SK-N-SH treated with all-trans-retinoic acid at 6 μM for 48 hours (cell line): ENCODE measurements at regions not wholly inside any gene's neighbourhood (a gene's known extent, or its start where the extent isn't known, plus 50 kb on each side); places are given as distances from the start of the nearest gene placed in this dataset.

Source experiments
- ARNTL ChIP-seq: fragments of 450-650 bp; formaldehyde crosslinking; IDR thresholded peaks from 2 replicates; pipeline ENCODE4 v1.5.0; 2020; ENCODE audit warnings: low read depth, mild to moderate bottlenecking, moderate library complexity, borderline replicate concordance
- BACH2 ChIP-seq: fragments of 250-450 bp; sonication (Bioruptor Pico); IDR thresholded peaks from 2 replicates; pipeline ENCODE4 v1.9.0; 2021; ENCODE audit warnings: mild to moderate bottlenecking, borderline replicate concordance
- PPARA ChIP-seq: fragments of 250-450 bp; sonication (Bioruptor Pico); IDR thresholded peaks from 2 replicates; pipeline ENCODE4 v1.5.0; 2020; ENCODE audit warnings: mild to moderate bottlenecking, borderline replicate concordance
- ZFP3 ChIP-seq: fragments of 250-450 bp; sonication (Bioruptor Pico); IDR thresholded peaks from 2 replicates; pipeline ENCODE4 v1.5.0; 2020; ENCODE audit warnings: mild to moderate bottlenecking, moderate library complexity
- TF ChIP-seq, protein P1 (sequence below): fragments of 250-450 bp; sonication (Bioruptor Pico); IDR thresholded peaks from 2 replicates; pipeline ENCODE4 v1.5.1; 2020; ENCODE audit warnings: low read depth, mild to moderate bottlenecking, moderate library complexity

DNA sequence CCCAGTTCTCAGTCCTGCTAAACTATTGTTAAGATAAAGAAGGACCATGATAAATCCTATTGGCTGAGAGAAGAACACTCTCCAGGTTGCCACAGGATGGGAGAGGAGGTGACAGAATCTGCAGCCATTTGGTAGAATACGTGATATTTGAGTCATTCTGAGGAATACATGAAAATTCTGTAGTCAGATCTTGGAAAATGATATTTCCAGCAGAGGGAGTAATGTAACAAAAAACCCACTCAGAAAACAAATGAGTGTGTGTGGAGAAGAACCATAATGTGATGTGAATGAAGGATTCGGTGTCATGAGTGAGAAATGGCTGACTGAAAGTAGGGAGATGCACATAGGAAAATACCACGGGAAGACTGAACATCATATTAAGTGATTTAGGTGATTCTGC, 128.5 kb upstream of the PFKP start:
- TF ChIP-seq, protein P1, sequence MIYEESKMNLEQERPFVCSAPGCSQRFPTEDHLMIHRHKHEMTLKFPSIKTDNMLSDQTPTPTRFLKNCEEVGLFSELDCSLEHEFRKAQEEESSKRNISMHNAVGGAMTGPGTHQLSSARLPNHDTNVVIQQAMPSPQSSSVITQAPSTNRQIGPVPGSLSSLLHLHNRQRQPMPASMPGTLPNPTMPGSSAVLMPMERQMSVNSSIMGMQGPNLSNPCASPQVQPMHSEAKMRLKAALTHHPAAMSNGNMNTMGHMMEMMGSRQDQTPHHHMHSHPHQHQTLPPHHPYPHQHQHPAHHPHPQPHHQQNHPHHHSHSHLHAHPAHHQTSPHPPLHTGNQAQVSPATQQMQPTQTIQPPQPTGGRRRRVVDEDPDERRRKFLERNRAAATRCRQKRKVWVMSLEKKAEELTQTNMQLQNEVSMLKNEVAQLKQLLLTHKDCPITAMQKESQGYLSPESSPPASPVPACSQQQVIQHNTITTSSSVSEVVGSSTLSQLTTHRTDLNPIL (CRISPR knock-in tag) = no peak
- TF ChIP-seq BACH2 (CRISPR knock-in tag) = no peak
- no peak for TF ChIP-seq PPARA (CRISPR knock-in tag)
- no peak for TF ChIP-seq ZFP3 (CRISPR knock-in tag)
- no peak for TF ChIP-seq ARNTL (CRISPR knock-in tag)
